ENCODE measurements at regions not wholly inside any gene's neighbourhood (a gene's known extent, or its start where the extent isn't known, plus 50 kb on each side); places are given as distances from the start of the nearest gene placed in this dataset.

GRCh38 chr1:172758259-172758658 lies 99.4 kb downstream of the FASLG start:
- Histone ChIP-seq H3K9me3 (ENCODE audit: insufficient read depth, low read depth, low read length) (no peaks in the 10 kb centered on the region), H3K27me3 (ENCODE audit: insufficient read depth, low read length) (no peaks in the 10 kb centered on the region), H3K27ac (ENCODE audit: low read length) (no peak overlapping the region), H3K4me3 (ENCODE audit: low read length) (no peak overlapping the region), H3K9ac (ENCODE audit: low read depth, low read length) (no peak overlapping the region), H3K36me3 (ENCODE audit: insufficient read depth, low read depth, low read length) (no peaks in the 10 kb centered on the region), H3K4me1 (ENCODE audit: insufficient read depth, low read length) (no peaks in the 10 kb centered on the region)

DNA sequence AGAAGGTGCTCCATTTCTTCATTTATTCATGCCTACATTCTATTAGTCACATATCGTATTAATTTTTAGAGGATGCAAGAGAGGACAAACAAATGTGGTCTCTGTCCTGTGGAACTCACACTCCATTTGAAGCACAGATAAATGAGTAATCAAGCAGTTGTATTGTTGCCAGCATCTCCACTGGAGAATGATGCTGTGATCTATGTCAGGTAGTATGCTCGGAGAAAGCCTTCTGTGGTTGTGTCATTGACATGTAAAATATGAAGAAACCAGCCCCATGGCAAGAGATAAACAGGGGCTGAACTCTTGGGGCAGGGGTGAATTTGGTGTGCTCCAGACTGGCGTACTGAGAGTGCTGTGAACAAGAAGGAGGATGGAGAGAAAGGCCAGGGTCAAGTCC lies 101.2 kb downstream of the FASLG start:
- Histone ChIP-seq H3K36me3 (ENCODE audit: insufficient read depth, low read depth, low read length) (no peaks in the 10 kb centered on the region), H3K9me3 (ENCODE audit: insufficient read depth, low read depth, low read length) (no peaks in the 10 kb centered on the region), H3K27ac (ENCODE audit: low read length) (no peak overlapping the region), H3K4me1 (ENCODE audit: insufficient read depth, low read length) (no peaks in the 10 kb centered on the region), H3K9ac (ENCODE audit: low read depth, low read length) (no peak overlapping the region), H3K4me3 (ENCODE audit: low read length) (no peak overlapping the region), H3K27me3 (ENCODE audit: insufficient read depth, low read length) (no peaks in the 10 kb centered on the region)

DNA sequence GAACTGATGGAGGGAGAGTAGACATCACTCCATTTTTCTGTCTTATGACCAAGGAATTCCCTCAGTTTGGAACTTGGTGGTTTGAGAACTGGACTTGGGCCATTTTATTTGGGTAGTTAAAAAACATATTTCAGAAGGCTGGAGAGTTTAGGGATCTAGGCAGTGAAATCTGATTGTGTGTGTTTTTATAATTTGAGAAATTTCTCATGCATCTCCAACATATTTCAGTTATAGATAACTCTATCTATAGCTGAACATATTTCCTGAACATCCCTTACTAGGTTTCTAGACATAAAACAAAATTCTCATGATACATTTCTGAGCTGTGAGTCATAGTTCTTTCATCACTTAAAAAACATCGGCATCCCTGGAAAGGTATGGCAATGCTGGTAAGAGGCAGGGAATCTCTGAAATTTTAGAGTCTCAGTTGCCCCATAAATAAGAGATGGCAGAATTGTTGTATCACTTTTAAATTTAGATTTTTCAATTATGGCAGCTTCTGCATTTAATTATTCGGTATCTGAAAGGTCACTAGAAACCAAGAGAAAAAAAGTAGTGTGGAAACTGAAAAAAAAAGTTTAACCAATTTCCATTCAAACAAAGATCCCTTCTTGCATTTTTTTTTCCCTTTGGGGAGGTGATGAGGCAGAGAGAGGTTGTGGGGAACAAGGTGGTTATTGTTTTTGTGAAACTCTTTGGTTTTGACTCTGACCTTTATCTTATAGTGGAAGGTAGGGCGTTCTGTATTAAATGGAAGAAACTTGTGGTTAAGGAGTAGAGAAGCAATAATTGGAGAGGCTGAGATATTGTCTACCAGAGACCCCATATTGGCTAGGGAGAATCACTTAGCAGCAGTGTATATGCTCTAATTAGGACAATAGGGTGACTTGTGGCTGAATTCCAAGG lies 102.9 kb downstream of the FASLG start:
- Histone ChIP-seq H3K27me3 (ENCODE audit: insufficient read depth, low read length) (no peaks in the 10 kb centered on the region), H3K36me3 (ENCODE audit: insufficient read depth, low read depth, low read length) (no peaks in the 10 kb centered on the region), H3K4me1 (ENCODE audit: insufficient read depth, low read length) (no peaks in the 10 kb centered on the region), H3K27ac (ENCODE audit: low read length) (no peak overlapping the region), H3K9ac (ENCODE audit: low read depth, low read length) (no peak overlapping the region), H3K4me3 (ENCODE audit: low read length) (no peak overlapping the region), H3K9me3 (ENCODE audit: insufficient read depth, low read depth, low read length) (no peaks in the 10 kb centered on the region)

DNA sequence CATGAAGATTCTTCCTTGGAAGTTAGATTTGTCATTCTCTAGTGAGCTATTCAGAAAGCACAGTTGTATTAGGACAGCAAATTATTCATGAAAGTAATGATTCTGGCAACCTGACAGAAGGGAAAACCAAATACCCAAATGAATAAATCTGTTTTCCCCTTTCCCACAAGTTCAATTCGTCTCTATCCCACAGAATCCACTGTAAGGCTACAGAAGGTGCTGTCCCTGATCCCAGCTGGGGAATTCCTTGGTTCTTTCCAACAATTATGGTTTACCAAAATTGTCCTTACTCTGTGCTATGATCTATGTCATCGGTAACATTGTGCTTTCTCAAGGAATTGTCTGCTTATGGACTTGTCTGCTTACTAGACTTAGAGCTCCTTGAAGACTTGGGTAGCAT lies 104.2 kb downstream of the FASLG start:
- Histone ChIP-seq H3K9ac (ENCODE audit: low read depth, low read length) (no peak overlapping the region), H3K4me3 (ENCODE audit: low read length) (no peak overlapping the region), H3K9me3 (ENCODE audit: insufficient read depth, low read depth, low read length) (no peaks in the 10 kb centered on the region), H3K4me1 (ENCODE audit: insufficient read depth, low read length) (no peaks in the 10 kb centered on the region), H3K36me3 (ENCODE audit: insufficient read depth, low read depth, low read length) (no peaks in the 10 kb centered on the region), H3K27ac (ENCODE audit: low read length) (no peak overlapping the region), H3K27me3 (ENCODE audit: insufficient read depth, low read length) (no peaks in the 10 kb centered on the region)

- H3K4me1 ChIP-seq (ENCODE audit: insufficient read depth, low read length): no peaks in the 10 kb centered on the region
- H3K36me3 ChIP-seq (ENCODE audit: insufficient read depth, low read depth, low read length): no peaks in the 10 kb centered on the region
- H3K9me3 ChIP-seq (ENCODE audit: insufficient read depth, low read depth, low read length): no peaks in the 10 kb centered on the region
- no peaks in the 10 kb centered on the region for H3K27me3 ChIP-seq (ENCODE audit: insufficient read depth, low read length)
- H3K9ac ChIP-seq (ENCODE audit: low read depth, low read length): no peak overlapping the region
- no peak overlapping the region for H3K27ac ChIP-seq (ENCODE audit: low read length)
- H3K4me3 ChIP-seq (ENCODE audit: low read length): no peak overlapping the region
These were observed 105.5 kb downstream of the FASLG start for GRCh38 chr1:172764378-172764777.

DNA sequence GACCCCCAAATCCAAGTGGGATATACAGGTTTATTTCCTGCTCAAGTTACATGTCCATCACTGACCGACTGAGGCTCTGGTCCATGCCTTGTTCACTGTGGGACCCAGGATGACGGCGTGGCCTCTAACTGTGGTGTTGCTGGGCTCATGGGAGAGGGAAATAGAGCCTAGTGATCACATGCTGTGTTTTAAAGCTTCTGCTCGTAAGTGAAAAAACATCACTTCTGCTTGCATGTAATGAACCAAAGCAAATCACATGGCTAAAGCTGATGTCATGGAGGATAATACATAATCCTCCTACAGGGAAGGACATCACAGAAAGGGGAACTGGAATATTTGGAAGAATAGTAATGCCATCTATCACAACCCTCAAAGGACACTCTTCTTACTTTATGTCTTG lies 107.6 kb downstream of the FASLG start:
- H3K9ac ChIP-seq (ENCODE audit: low read depth, low read length): no peak overlapping the region
- H3K27me3 ChIP-seq (ENCODE audit: insufficient read depth, low read length): no peaks in the 10 kb centered on the region
- H3K9me3 ChIP-seq (ENCODE audit: insufficient read depth, low read depth, low read length): no peaks in the 10 kb centered on the region
- H3K4me1 ChIP-seq (ENCODE audit: insufficient read depth, low read length): no peaks in the 10 kb centered on the region
- no peak overlapping the region for H3K27ac ChIP-seq (ENCODE audit: low read length)
- no peak overlapping the region for H3K4me3 ChIP-seq (ENCODE audit: low read length)
- no peaks in the 10 kb centered on the region for H3K36me3 ChIP-seq (ENCODE audit: insufficient read depth, low read depth, low read length)

GRCh38 chr1:172770071-172770470 lies 111.2 kb downstream of the FASLG start:
- no peaks in the 10 kb centered on the region for H3K9me3 ChIP-seq (ENCODE audit: insufficient read depth, low read depth, low read length)
- H3K9ac ChIP-seq (ENCODE audit: low read depth, low read length): no peak overlapping the region
- H3K4me1 ChIP-seq (ENCODE audit: insufficient read depth, low read length): no peaks in the 10 kb centered on the region
- no peak overlapping the region for H3K27ac ChIP-seq (ENCODE audit: low read length)
- no peak overlapping the region for H3K4me3 ChIP-seq (ENCODE audit: low read length)
- no peaks in the 10 kb centered on the region for H3K27me3 ChIP-seq (ENCODE audit: insufficient read depth, low read length)
- no peaks in the 10 kb centered on the region for H3K36me3 ChIP-seq (ENCODE audit: insufficient read depth, low read depth, low read length)

GRCh38 chr1:172774561-172774960 lies 115.7 kb downstream of the FASLG start:
- H3K36me3 ChIP-seq (ENCODE audit: insufficient read depth, low read depth, low read length): no peaks in the 10 kb centered on the region
- H3K27ac ChIP-seq (ENCODE audit: low read length): no peak overlapping the region
- H3K9me3 ChIP-seq (ENCODE audit: insufficient read depth, low read depth, low read length): no peaks in the 10 kb centered on the region
- H3K4me1 ChIP-seq (ENCODE audit: insufficient read depth, low read length): no peaks in the 10 kb centered on the region
- no peak overlapping the region for H3K4me3 ChIP-seq (ENCODE audit: low read length)
- H3K27me3 ChIP-seq (ENCODE audit: insufficient read depth, low read length): no peaks in the 10 kb centered on the region
- no peak overlapping the region for H3K9ac ChIP-seq (ENCODE audit: low read depth, low read length)

DNA sequence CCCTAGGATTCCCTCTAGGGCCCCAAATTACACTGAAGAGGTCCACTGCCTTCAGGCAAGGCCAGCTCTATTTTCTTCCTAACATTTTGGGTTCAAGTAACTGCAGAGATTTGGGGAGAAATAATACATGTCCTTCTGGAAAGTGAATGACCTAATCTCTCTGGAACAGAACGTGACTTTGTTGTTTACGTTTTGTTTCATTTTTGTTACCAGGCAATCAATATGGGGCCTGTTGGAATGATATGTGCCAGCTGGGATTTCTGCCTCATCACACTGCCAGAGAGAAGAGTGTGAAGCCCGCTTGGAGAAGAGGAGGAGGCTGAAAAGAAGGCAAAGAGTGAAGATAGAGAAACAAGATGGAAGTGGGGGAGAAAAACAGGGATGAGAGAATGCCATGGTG lies 116.7 kb downstream of the FASLG start:
- no peak overlapping the region for H3K9ac ChIP-seq (ENCODE audit: low read depth, low read length)
- H3K27ac ChIP-seq (ENCODE audit: low read length): no peak overlapping the region
- no peak overlapping the region for H3K4me3 ChIP-seq (ENCODE audit: low read length)
- H3K36me3 ChIP-seq (ENCODE audit: insufficient read depth, low read depth, low read length): no peaks in the 10 kb centered on the region
- H3K27me3 ChIP-seq (ENCODE audit: insufficient read depth, low read length): no peaks in the 10 kb centered on the region
- no peaks in the 10 kb centered on the region for H3K4me1 ChIP-seq (ENCODE audit: insufficient read depth, low read length)
- no peaks in the 10 kb centered on the region for H3K9me3 ChIP-seq (ENCODE audit: insufficient read depth, low read depth, low read length)

DNA sequence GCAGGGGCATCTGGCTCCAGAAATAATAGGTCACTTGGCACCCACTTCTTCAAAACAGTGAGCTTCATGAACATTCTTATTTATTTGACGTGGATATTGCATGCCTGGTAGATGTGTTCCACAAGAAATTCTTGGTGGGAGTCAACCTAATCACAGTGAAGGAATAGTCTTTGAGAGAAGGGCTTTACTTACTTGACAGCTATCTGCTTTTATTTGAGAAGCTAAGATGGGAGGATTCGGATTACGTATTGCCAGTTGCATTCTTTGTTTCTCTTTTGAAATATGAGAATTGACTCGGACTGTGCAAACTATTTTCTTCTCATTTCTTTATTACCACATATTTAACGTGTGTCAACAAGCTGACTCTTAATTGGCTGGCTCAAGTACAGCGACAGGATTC lies 117.2 kb downstream of the FASLG start:
- Histone ChIP-seq H3K4me1 (ENCODE audit: insufficient read depth, low read length) (no peaks in the 10 kb centered on the region), H3K9me3 (ENCODE audit: insufficient read depth, low read depth, low read length) (no peaks in the 10 kb centered on the region), H3K36me3 (ENCODE audit: insufficient read depth, low read depth, low read length) (no peaks in the 10 kb centered on the region), H3K27ac (ENCODE audit: low read length) (no peak overlapping the region), H3K27me3 (ENCODE audit: insufficient read depth, low read length) (no peaks in the 10 kb centered on the region), H3K4me3 (ENCODE audit: low read length) (no peak overlapping the region), H3K9ac (ENCODE audit: low read depth, low read length) (no peak overlapping the region)

- H3K9ac ChIP-seq (ENCODE audit: low read depth, low read length): no peak overlapping the region
- H3K27ac ChIP-seq (ENCODE audit: low read length): no peak overlapping the region
- no peak overlapping the region for H3K4me3 ChIP-seq (ENCODE audit: low read length)
- H3K36me3 ChIP-seq (ENCODE audit: insufficient read depth, low read depth, low read length): no peaks in the 10 kb centered on the region
- peaks cover under 1% of the 10 kb centered on the region; the same call in 1 of the 2 replicates for H3K9me3 ChIP-seq (ENCODE audit: insufficient read depth, low read depth, low read length)
- H3K27me3 ChIP-seq (ENCODE audit: insufficient read depth, low read length): no peaks in the 10 kb centered on the region
- H3K4me1 ChIP-seq (ENCODE audit: insufficient read depth, low read length): no peaks in the 10 kb centered on the region
These were observed 118.9 kb downstream of the FASLG start for GRCh38 chr1:172777767-172778166.

All from iPS-20b (cell line).